H9 (cell line): ENCODE measurements at regions not wholly inside any gene's neighbourhood (a gene's known extent, or its start where the extent isn't known, plus 50 kb on each side); places are given as distances from the start of the nearest gene placed in this dataset.
A peak's percentile ranks its signal among the peaks of the same experiment; 100 is the strongest.

Experiments used
- DNase-seq: peaks from one replicate; pipeline ENCODE4 v3.0.0-alpha.2; 2017
- H2AFZ ChIP-seq: one replicate; pipeline ENCODE4 v1.6.1; 2013; ENCODE audit warnings: mild to moderate bottlenecking, low read length, control low read depth, moderate library complexity
- H2AK5ac ChIP-seq: 2 replicates; pipeline ENCODE4 v1.6.1; 2013; ENCODE audit warnings: low read length, control low read depth, mixed read lengths; ENCODE audit not compliant: insufficient read length
- H2BK120ac ChIP-seq: one replicate; pipeline ENCODE4 v1.6.1; 2013; ENCODE audit warnings: low read depth, mild to moderate bottlenecking, low read length, control low read depth, inconsistent platforms; ENCODE audit not compliant: poor library complexity, severe bottlenecking
- H2BK12ac ChIP-seq: 2 replicates; pipeline ENCODE4 v1.6.1; 2013; ENCODE audit warnings: low read length, control low read depth, mixed read lengths, low read depth; ENCODE audit not compliant: insufficient read length
- H2BK15ac ChIP-seq: 2 replicates; pipeline ENCODE4 v1.6.1; 2013; ENCODE audit warnings: low read depth, low read length, control low read depth
- H2BK20ac ChIP-seq: one replicate; pipeline ENCODE4 v1.6.1; 2013; ENCODE audit warnings: low read depth, mild to moderate bottlenecking, low read length, control low read depth, inconsistent platforms; ENCODE audit not compliant: poor library complexity, severe bottlenecking
- H2BK5ac ChIP-seq: 2 replicates; pipeline ENCODE4 v1.6.1; 2013; ENCODE audit warnings: low read length, control low read depth, mixed read lengths; ENCODE audit not compliant: insufficient read length
- H3K14ac ChIP-seq: 2 replicates; pipeline ENCODE4 v1.6.1; 2013; ENCODE audit warnings: low read length, control low read depth; ENCODE audit not compliant: insufficient read depth
- H3K18ac ChIP-seq: 2 replicates; pipeline ENCODE4 v1.6.1; 2013; ENCODE audit warnings: low read depth, mild to moderate bottlenecking, mixed read lengths, low read length, control low read depth; ENCODE audit not compliant: insufficient read length
- H3K23ac ChIP-seq: 2 replicates; pipeline ENCODE4 v1.6.1; 2013; ENCODE audit warnings: low read length, control low read depth, mixed read lengths, low read depth; ENCODE audit not compliant: insufficient read length
- H3K23me2 ChIP-seq: 2 replicates; pipeline ENCODE4 v1.6.1; 2013; ENCODE audit warnings: low read depth, mild to moderate bottlenecking, mixed read lengths, low read length, control low read depth; ENCODE audit not compliant: insufficient read length, poor library complexity, severe bottlenecking
- H3K27ac ChIP-seq: 2 replicates; pipeline ENCODE4 v1.5.1; 2013; ENCODE audit warnings: low read length, control low read depth, mixed read lengths, low read depth; ENCODE audit not compliant: insufficient read length
- H3K27me3 ChIP-seq: 2 replicates; pipeline ENCODE4 v1.6.1; 2013; ENCODE audit warnings: low read length, control low read depth, inconsistent platforms; ENCODE audit not compliant: insufficient read depth
- H3K4ac ChIP-seq: 2 replicates; pipeline ENCODE4 v1.6.1; 2013; ENCODE audit warnings: low read depth, mild to moderate bottlenecking, control low read depth, inconsistent platforms, low read length, moderate library complexity
- H3K4me1 ChIP-seq: 2 replicates; pipeline ENCODE4 v1.6.1; 2013; ENCODE audit warnings: low read length, control low read depth, inconsistent platforms; ENCODE audit not compliant: insufficient read depth
- H3K4me2 ChIP-seq: 2 replicates; pipeline ENCODE4 v1.6.1; 2013; ENCODE audit warnings: low read length, control low read depth, mixed read lengths; ENCODE audit not compliant: insufficient read length, insufficient read depth
- H3K56ac ChIP-seq: 2 replicates; pipeline ENCODE4 v1.6.1; 2013; ENCODE audit warnings: low read depth, mild to moderate bottlenecking, mixed read lengths, low read length, control low read depth; ENCODE audit not compliant: insufficient read length
- H3K79me1 ChIP-seq: 2 replicates; pipeline ENCODE4 v1.6.1; 2013; ENCODE audit warnings: low read depth, mild to moderate bottlenecking, moderate library complexity, low read length, control low read depth, inconsistent platforms; ENCODE audit not compliant: insufficient read depth, poor library complexity, severe bottlenecking
- H3K79me2 ChIP-seq: 2 replicates; pipeline ENCODE4 v1.6.1; 2013; ENCODE audit warnings: low read length, control low read depth, inconsistent platforms; ENCODE audit not compliant: insufficient read depth
- H3K9ac ChIP-seq: 2 replicates; pipeline ENCODE4 v1.6.1; 2013; ENCODE audit warnings: low read length, control low read depth, mixed read lengths; ENCODE audit not compliant: insufficient read length; ENCODE audit errors: extremely low read depth
- H3K9me3 ChIP-seq: one replicate; pipeline ENCODE4 v1.6.1; 2013; ENCODE audit warnings: low read depth, low read length, inconsistent platforms; ENCODE audit not compliant: control insufficient read depth
- H3T11ph ChIP-seq: one replicate; pipeline ENCODE4 v1.6.1; 2013; ENCODE audit warnings: mild to moderate bottlenecking, low read length, control low read depth, inconsistent platforms
- H4K20me1 ChIP-seq: one replicate; pipeline ENCODE4 v1.6.1; 2013; ENCODE audit not compliant: control insufficient read depth, insufficient read length, insufficient read depth
- H4K5ac ChIP-seq: 2 replicates; pipeline ENCODE4 v1.6.1; 2013; ENCODE audit warnings: low read depth, mild to moderate bottlenecking, mixed read lengths, low read length, control low read depth; ENCODE audit not compliant: insufficient read length
- H4K8ac ChIP-seq: replicated peaks from 2 replicates; pipeline ENCODE4 v1.6.1; 2013; ENCODE audit warnings: low read length, control low read depth, mixed read lengths, low read depth; ENCODE audit not compliant: insufficient read length
- H4K91ac ChIP-seq: 2 replicates; pipeline ENCODE4 v1.6.1; 2013; ENCODE audit warnings: low read depth, mild to moderate bottlenecking, moderate library complexity, mixed read lengths, low read length, control low read depth; ENCODE audit not compliant: insufficient read length
- H3K27ac Mint-ChIP-seq, 3 experiments: 2 replicates in 2 of 3; 3 replicates in 1 of 3; pipeline ENCODE4 v1.8.0; 2020 to 2021; ENCODE audit warnings: mixed read lengths in 3 of 3, mild to moderate bottlenecking in 1 of 3, moderate library complexity in 1 of 3
- H3K27me3 Mint-ChIP-seq: 2 replicates; pipeline ENCODE4 v1.8.0; 2021; ENCODE audit warnings: low read depth, mild to moderate bottlenecking, moderate library complexity, mixed read lengths
- H3K36me3 Mint-ChIP-seq, 3 experiments: 2 replicates in 2 of 3; 3 replicates in 1 of 3; pipeline ENCODE4 v1.8.0; 2020 to 2021; ENCODE audit warnings: low read depth in 3 of 3, mixed read lengths in 3 of 3; ENCODE audit not compliant: insufficient read depth in 1 of 3
- H3K4me1 Mint-ChIP-seq, 2 experiments: 2 replicates each; pipeline ENCODE4 v1.8.0; 2020; ENCODE audit warnings: mixed read lengths in 2 of 2
- H3K4me3 Mint-ChIP-seq, 2 experiments: 2 replicates in 1 of 2; 3 replicates in 1 of 2; pipeline ENCODE4 v1.8.0; 2020 to 2021; ENCODE audit warnings: mild to moderate bottlenecking in 2 of 2, mixed read lengths in 2 of 2, moderate library complexity in 1 of 2
- H3K9me3 Mint-ChIP-seq, 2 experiments: 2 replicates in 1 of 2; 3 replicates in 1 of 2; pipeline ENCODE4 v1.8.0; 2020; ENCODE audit warnings: mild to moderate bottlenecking in 2 of 2, mixed read lengths in 2 of 2, moderate library complexity in 1 of 2
- WGBS: extraction: QIAGEN DNeasy Blood & Tissue Kit; methylation state at CpG from one replicate; pipeline ENCODE4 v1.1.7; 2013; ENCODE audit warnings: missing lambda C conversion rate, low lambda C conversion rate, mixed read lengths; ENCODE audit not compliant: insufficient read length; ENCODE audit errors: extremely low coverage; 5-methylcytosine and 5-hydroxymethylcytosine counted together
- TF ChIP-seq, protein P1 (sequence below): fragments of 200-600 bp; sonication (generic); conservative IDR thresholded peaks from 3 replicates; pipeline ENCODE4 v1.8.0; 2021; ENCODE audit warnings: antibody characterized with exemption, mild to moderate bottlenecking

DNA sequence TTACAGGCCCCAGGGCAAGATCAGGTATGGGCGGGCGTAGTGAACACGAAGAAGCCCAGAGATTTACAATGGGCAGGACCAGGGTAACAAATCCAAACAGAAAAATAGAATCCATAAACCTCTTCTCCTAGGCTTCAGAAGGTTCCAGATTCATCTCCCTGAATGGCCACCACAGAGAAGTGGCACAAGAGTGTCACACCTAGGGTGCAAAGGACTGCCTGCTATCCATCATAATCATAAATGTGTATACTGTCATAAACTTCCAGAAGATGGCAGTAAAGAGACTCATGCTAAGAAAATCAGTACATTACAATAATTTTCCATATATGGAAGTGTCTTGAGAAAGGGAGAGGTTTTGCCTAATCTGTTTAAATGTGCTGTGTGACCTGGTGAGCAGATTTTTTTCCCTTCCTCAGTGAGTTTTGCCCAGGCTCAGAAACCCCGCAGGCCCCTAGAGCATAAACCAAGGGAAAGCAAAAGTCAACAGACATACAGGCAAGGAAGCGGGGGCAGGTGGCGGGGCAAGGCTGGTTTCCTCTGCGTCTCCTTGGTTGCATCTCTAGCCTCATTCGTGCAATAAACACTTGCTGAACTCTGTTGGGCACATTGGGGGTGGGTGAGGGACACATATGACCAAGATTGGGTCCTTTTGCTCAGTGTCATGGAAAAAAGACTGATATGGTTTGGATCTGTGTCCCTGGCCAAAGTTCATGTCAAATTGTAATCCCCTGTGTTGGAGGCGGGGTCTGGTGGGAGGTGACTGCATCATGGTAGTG, 92.0 kb upstream of the CDH5 start:
- H2AK5ac ChIP-seq: no peak overlapping the region
- no peaks in the 10 kb centered on the region for H4K20me1 ChIP-seq
- no peak overlapping the region for H3K4me3 Mint-ChIP-seq
- no peak overlapping the region for H3K4me2 ChIP-seq
- no peak overlapping the region for H3K27ac ChIP-seq
- H3T11ph ChIP-seq: no peak overlapping the region
- no peaks in the 10 kb centered on the region for H3K23me2 ChIP-seq
- H2AFZ ChIP-seq: no peak overlapping the region
- H3K36me3 Mint-ChIP-seq: peaks cover 0 to 15% (median 5%) of the 10 kb centered on the region in 3 experiments; a peak in 4 of 7 replicates
- TF ChIP-seq, protein P1, sequence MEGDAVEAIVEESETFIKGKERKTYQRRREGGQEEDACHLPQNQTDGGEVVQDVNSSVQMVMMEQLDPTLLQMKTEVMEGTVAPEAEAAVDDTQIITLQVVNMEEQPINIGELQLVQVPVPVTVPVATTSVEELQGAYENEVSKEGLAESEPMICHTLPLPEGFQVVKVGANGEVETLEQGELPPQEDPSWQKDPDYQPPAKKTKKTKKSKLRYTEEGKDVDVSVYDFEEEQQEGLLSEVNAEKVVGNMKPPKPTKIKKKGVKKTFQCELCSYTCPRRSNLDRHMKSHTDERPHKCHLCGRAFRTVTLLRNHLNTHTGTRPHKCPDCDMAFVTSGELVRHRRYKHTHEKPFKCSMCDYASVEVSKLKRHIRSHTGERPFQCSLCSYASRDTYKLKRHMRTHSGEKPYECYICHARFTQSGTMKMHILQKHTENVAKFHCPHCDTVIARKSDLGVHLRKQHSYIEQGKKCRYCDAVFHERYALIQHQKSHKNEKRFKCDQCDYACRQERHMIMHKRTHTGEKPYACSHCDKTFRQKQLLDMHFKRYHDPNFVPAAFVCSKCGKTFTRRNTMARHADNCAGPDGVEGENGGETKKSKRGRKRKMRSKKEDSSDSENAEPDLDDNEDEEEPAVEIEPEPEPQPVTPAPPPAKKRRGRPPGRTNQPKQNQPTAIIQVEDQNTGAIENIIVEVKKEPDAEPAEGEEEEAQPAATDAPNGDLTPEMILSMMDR: peak; percentile 39
- no peak overlapping the region for H4K5ac ChIP-seq
- H2BK5ac ChIP-seq: no peak overlapping the region
- H3K79me2 ChIP-seq: no peaks in the 10 kb centered on the region
- no peak overlapping the region for H2BK20ac ChIP-seq
- no peak overlapping the region for H3K23ac ChIP-seq
- H3K9me3 Mint-ChIP-seq: peaks cover 11 to 15% of the 10 kb centered on the region in 2 experiments
- H2BK15ac ChIP-seq: no peak overlapping the region
- no peak overlapping the region for H3K4ac ChIP-seq
- no peaks in the 10 kb centered on the region for H3K4me1 ChIP-seq
- no peak overlapping the region; a peak in 1 of 7 replicates for H3K27ac Mint-ChIP-seq
- WGBS: no CpG with 5 or more reads among the region's 9 CpGs
- no peaks in the 10 kb centered on the region for H3K27me3 ChIP-seq
- H3K4me1 Mint-ChIP-seq: peaks cover 44 to 45% of the 10 kb centered on the region in 2 experiments
- no peak overlapping the region for H3K18ac ChIP-seq
- no peak overlapping the region for H3K9ac ChIP-seq
- no peak overlapping the region for H3K14ac ChIP-seq
- no peak overlapping the region for H3K56ac ChIP-seq
- H2BK120ac ChIP-seq: no peak overlapping the region
- H4K91ac ChIP-seq: no peak overlapping the region
- peaks cover 16% of the 10 kb centered on the region for H3K27me3 Mint-ChIP-seq
- no peaks in the 10 kb centered on the region for H3K79me1 ChIP-seq
- H3K9me3 ChIP-seq: no peaks in the 10 kb centered on the region
- H2BK12ac ChIP-seq: no peak overlapping the region
- no peak overlapping the region for H4K8ac ChIP-seq
- peak; percentile 16 for DNase-seq
